PFSK-1 (cell line): ENCODE measurements at regions not wholly inside any gene's neighbourhood (a gene's known extent, or its start where the extent isn't known, plus 50 kb on each side); places are given as distances from the start of the nearest gene placed in this dataset.

Experiments
- FOXP2 ChIP-seq: optimal IDR thresholded peaks from 2 replicates; pipeline ENCODE3; 2011; ENCODE audit warnings: borderline replicate concordance, control low read depth, inconsistent platforms; ENCODE audit not compliant: insufficient read depth; ENCODE audit errors: extremely low read length, extremely low read depth
- POLR2AphosphoS5 ChIP-seq: IDR thresholded peaks from 2 replicates; pipeline ENCODE4 v1.6.1; 2012; ENCODE audit warnings: low read depth, mild to moderate bottlenecking, control low read depth, low read length, moderate library complexity
- SIN3A ChIP-seq: IDR thresholded peaks from 2 replicates; pipeline ENCODE4 v1.6.1; 2012; ENCODE audit warnings: mild to moderate bottlenecking, low read length, moderate library complexity, borderline replicate concordance; ENCODE audit not compliant: insufficient read depth
- TAF1 ChIP-seq: IDR thresholded peaks from 2 replicates; pipeline ENCODE4 v1.6.1; 2012; ENCODE audit warnings: low read length, control low read depth, borderline replicate concordance; ENCODE audit not compliant: insufficient read depth
- TF ChIP-seq, protein P1 (sequence below), 2 experiments: IDR thresholded peaks; 2 replicates each; pipeline versions ENCODE4 v1.6.1 to v1.8.0; 2011 to 2012; ENCODE audit warnings: low read depth in 2 of 2, low read length in 2 of 2, control low read depth in 1 of 2, inconsistent platforms in 1 of 2, mild to moderate bottlenecking in 1 of 2, moderate library complexity in 1 of 2; ENCODE audit not compliant: insufficient read depth in 1 of 2

DNA sequence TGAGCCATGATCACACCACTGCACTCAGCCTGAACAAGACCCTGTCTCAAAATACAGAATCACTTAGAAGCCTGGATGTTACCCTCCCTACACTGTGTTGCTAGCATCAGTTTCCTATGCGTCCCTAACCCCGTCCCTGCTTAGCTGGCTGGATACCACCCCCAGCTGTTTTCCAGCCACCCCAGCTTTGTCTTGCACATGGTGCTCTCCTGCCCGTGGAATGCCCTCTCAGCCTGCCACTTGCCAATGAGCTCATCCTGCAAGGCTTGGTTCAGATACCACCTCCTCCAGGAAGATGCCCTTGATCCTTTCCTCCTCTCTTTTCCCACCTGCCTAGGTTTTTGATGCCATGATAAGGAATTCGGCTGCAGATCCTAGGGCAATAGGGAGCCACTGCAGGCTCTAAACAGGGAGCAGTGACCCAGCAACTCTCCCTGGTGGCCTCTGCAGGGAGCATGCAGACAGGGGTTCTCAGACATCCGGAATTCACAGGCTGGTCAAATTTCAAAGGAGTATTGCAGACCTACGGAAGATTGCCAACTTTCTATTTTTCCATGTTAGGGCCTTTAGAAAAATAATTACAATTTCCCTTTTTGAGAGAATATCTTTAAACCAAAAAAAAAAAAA, 52.7 kb upstream of the WNT7B start:
- TF ChIP-seq FOXP2 = no peak
- no peak for TF ChIP-seq POLR2AphosphoS5
- TF ChIP-seq, protein P1, sequence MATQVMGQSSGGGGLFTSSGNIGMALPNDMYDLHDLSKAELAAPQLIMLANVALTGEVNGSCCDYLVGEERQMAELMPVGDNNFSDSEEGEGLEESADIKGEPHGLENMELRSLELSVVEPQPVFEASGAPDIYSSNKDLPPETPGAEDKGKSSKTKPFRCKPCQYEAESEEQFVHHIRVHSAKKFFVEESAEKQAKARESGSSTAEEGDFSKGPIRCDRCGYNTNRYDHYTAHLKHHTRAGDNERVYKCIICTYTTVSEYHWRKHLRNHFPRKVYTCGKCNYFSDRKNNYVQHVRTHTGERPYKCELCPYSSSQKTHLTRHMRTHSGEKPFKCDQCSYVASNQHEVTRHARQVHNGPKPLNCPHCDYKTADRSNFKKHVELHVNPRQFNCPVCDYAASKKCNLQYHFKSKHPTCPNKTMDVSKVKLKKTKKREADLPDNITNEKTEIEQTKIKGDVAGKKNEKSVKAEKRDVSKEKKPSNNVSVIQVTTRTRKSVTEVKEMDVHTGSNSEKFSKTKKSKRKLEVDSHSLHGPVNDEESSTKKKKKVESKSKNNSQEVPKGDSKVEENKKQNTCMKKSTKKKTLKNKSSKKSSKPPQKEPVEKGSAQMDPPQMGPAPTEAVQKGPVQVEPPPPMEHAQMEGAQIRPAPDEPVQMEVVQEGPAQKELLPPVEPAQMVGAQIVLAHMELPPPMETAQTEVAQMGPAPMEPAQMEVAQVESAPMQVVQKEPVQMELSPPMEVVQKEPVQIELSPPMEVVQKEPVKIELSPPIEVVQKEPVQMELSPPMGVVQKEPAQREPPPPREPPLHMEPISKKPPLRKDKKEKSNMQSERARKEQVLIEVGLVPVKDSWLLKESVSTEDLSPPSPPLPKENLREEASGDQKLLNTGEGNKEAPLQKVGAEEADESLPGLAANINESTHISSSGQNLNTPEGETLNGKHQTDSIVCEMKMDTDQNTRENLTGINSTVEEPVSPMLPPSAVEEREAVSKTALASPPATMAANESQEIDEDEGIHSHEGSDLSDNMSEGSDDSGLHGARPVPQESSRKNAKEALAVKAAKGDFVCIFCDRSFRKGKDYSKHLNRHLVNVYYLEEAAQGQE (IDR thresholded peaks at IDR 0.05; ENCODE audit: insufficient read depth in 1 of 2, low read depth in 2 of 2, low read length in 2 of 2) = no peak
- no peak for TF ChIP-seq TAF1
- TF ChIP-seq SIN3A = no peak

GRCh38 chr22:46030231-46030880, 53.4 kb upstream of the WNT7B start:
- no peak for TF ChIP-seq FOXP2
- TF ChIP-seq, protein P1 (IDR thresholded peaks at IDR 0.05; ENCODE audit: insufficient read depth in 1 of 2, low read depth in 2 of 2, low read length in 2 of 2) = no peak
- TF ChIP-seq TAF1 = no peak
- no peak for TF ChIP-seq POLR2AphosphoS5
- no peak for TF ChIP-seq SIN3A

DNA sequence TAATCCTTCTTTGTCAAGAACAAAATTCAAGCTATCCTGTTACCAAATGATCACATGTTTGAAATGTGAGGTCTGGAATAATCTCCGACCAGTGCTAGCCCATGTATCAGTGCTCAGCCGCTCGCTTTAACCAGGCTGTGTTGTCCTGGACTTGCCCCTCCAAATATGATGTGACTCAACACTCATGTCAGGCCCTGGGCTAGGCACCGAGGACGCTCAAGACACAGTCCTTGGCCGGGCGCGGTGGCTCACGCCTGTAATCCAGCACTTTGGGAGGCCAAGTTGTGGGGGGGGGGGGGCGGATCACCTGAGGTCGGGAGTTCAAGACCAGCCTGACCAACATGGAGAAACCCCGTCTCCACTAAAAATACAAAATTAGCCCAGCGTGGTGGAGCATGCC, 54.1 kb upstream of the WNT7B start:
- TF ChIP-seq FOXP2 = no peak
- TF ChIP-seq SIN3A = no peak
- no peak for TF ChIP-seq POLR2AphosphoS5
- TF ChIP-seq, protein P1 (IDR thresholded peaks at IDR 0.05; ENCODE audit: insufficient read depth in 1 of 2, low read depth in 2 of 2, low read length in 2 of 2) = no peak
- TF ChIP-seq TAF1 = no peak

GRCh38 chr22:46031557-46031956, 54.6 kb upstream of the WNT7B start:
- TF ChIP-seq SIN3A (no peak), FOXP2 (no peak)

GRCh38 chr22:46031965-46032851, 55.2 kb upstream of the WNT7B start:
- TF ChIP-seq TAF1 (no peak), FOXP2 (no peak), SIN3A (no peak), POLR2AphosphoS5 (no peak)
- TF ChIP-seq, protein P1 (IDR thresholded peaks at IDR 0.05; ENCODE audit: insufficient read depth in 1 of 2, low read depth in 2 of 2, low read length in 2 of 2) = no peak
